ENCODE measurements at regions not wholly inside any gene's neighbourhood (a gene's known extent, or its start where the extent isn't known, plus 50 kb on each side); places are given as distances from the start of the nearest gene placed in this dataset.

DNA sequence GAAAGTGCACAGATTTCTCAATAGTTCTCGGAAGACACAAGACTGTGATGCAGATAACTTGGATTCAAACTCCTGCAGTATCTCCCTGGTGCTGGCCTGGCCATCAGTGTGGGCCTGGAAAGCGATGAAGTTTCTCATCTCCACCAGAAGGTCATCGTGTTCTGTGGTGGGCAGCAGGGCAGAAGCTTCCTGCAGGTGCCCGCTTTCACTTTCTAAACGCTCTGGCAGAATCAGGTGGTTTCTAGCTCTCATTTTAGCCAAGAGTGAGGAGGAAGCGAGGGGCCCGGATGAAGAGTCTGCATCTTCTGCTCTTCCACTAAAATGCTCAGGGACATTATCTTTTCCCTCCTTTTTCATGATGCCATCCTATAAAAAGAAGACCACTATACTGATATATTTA, 63.0 kb upstream of the DRGX start (continued):
- TF ChIP-seq, protein P1, sequence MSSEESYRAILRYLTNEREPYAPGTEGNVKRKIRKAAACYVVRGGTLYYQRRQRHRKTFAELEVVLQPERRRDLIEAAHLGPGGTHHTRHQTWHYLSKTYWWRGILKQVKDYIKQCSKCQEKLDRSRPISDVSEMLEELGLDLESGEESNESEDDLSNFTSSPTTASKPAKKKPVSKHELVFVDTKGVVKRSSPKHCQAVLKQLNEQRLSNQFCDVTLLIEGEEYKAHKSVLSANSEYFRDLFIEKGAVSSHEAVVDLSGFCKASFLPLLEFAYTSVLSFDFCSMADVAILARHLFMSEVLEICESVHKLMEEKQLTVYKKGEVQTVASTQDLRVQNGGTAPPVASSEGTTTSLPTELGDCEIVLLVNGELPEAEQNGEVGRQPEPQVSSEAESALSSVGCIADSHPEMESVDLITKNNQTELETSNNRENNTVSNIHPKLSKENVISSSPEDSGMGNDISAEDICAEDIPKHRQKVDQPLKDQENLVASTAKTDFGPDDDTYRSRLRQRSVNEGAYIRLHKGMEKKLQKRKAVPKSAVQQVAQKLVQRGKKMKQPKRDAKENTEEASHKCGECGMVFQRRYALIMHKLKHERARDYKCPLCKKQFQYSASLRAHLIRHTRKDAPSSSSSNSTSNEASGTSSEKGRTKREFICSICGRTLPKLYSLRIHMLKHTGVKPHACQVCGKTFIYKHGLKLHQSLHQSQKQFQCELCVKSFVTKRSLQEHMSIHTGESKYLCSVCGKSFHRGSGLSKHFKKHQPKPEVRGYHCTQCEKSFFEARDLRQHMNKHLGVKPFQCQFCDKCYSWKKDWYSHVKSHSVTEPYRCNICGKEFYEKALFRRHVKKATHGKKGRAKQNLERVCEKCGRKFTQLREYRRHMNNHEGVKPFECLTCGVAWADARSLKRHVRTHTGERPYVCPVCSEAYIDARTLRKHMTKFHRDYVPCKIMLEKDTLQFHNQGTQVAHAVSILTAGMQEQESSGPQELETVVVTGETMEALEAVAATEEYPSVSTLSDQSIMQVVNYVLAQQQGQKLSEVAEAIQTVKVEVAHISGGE (CRISPR knock-in tag; IDR thresholded peaks at IDR 0.05): no peak
- TF ChIP-seq FOXP1 (CRISPR knock-in tag; IDR thresholded peaks at IDR 0.05) (no peak), DIDO1 (tag; IDR thresholded peaks at IDR 0.05; ENCODE audit: low read depth) (no peak), CCNT2 (IDR thresholded peaks at IDR 0.05; ENCODE audit: borderline replicate concordance, extremely low read depth, insufficient read length, low read depth, low read length) (no peak)

DNA sequence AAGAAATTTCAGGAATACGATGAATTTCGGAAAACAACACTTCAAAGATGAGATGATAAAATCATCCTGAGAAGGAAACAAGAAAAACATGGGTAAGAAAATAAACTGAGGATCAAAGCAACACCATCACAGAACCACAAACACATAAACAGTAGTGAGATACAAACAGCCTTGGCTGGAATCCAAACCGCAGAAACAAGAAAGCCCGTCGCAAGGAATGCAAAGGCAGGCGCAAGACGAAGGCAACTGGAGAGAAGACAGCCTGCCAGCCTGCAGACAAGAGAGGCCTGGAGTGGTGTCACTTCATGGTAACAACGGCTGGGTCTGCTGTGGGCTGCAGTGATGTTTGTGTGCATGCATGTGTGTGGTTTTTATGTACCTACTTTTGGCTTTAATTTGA, 61.8 kb upstream of the DRGX start:
- no peak overlapping the region for H3K9ac ChIP-seq (ENCODE audit: insufficient read depth in 1 of 2, low read depth in 2 of 2, low read length in 2 of 2)
- ChIA-PET CTCF (ENCODE audit: low intra/inter-chr PET ratio) (no interaction called here), POLR2A (interaction anchor here (0.6 to 1.2 kb wide), 2 partner anchors 24 to 45 kb away, joined by 3 to 4 read pairs; no protein-coding TSS in a partner anchor)
- intact Hi-C loops (cut with micrococcal nuclease): no loop called here
- WGBS (ENCODE audit: insufficient coverage, low coverage, missing lambda C conversion rate): 61% methylated on average over 8 of the region's 8 CpGs
- no peaks in the 10 kb centered on the region for H4K20me1 ChIP-seq (replicated peaks; ENCODE audit: control insufficient read depth, insufficient read depth, low read length)
- ATAC-seq: no peak
- no peak overlapping the region for H2AFZ ChIP-seq (ENCODE audit: low read depth, low read length)
- no peaks in the 10 kb centered on the region for H3K79me2 ChIP-seq (ENCODE audit: control insufficient read depth, insufficient read depth, low read length)
- FAIRE-seq: no peak
- H3K9me1 ChIP-seq (ENCODE audit: control insufficient read depth, insufficient read depth, low read length): no peaks in the 10 kb centered on the region
- in situ Hi-C loops (cut with MboI): no loop called here
- no peaks in the 10 kb centered on the region; a peak in 1 of 5 replicates for H3K4me1 ChIP-seq (replicated peaks in 1 of 2; ENCODE audit: control insufficient read depth in 2 of 2, insufficient read depth in 2 of 2, low read length in 2 of 2)
- no peak overlapping the region for H3K4me3 ChIP-seq
- no peak overlapping the region for H3K4me2 ChIP-seq (ENCODE audit: insufficient read depth, low read length)
- no TSS peak for BruUV-seq (replicated peaks)
- no peaks in the 10 kb centered on the region for H3K27me3 ChIP-seq (ENCODE audit: control insufficient read depth in 2 of 2, insufficient read depth in 2 of 2, low read length in 2 of 2)
- peaks cover 3% of the 10 kb centered on the region; the same call in 1 of the 3 replicates for H3K36me3 ChIP-seq (ENCODE audit: control insufficient read depth, insufficient read depth, low read length)
- H3K9me3 ChIP-seq (replicated peaks; ENCODE audit: control insufficient read depth, insufficient read depth, low read depth, low read length): no peaks in the 10 kb centered on the region
- no peak for DNase-seq (ENCODE audit: extremely low read depth in 1 of 4, low spot score in 3 of 4)
- no peak overlapping the region for H3K27ac ChIP-seq (ENCODE audit: extremely low read depth, low read depth, low read length)
- peak; percentile 61 for TF ChIP-seq NFIC (IDR thresholded peaks at IDR 0.05)
- TF ChIP-seq, protein P2, sequence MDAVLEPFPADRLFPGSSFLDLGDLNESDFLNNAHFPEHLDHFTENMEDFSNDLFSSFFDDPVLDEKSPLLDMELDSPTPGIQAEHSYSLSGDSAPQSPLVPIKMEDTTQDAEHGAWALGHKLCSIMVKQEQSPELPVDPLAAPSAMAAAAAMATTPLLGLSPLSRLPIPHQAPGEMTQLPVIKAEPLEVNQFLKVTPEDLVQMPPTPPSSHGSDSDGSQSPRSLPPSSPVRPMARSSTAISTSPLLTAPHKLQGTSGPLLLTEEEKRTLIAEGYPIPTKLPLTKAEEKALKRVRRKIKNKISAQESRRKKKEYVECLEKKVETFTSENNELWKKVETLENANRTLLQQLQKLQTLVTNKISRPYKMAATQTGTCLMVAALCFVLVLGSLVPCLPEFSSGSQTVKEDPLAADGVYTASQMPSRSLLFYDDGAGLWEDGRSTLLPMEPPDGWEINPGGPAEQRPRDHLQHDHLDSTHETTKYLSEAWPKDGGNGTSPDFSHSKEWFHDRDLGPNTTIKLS (IDR thresholded peaks at IDR 0.05; ENCODE audit: borderline replicate concordance, low read depth): no peak
